SU-DHL-6 (cell line): ENCODE measurements at regions not wholly inside any gene's neighbourhood (a gene's known extent, or its start where the extent isn't known, plus 50 kb on each side); places are given as distances from the start of the nearest gene placed in this dataset.
"Not testable (repeated sequence)": the region's sequence is repeated elsewhere in the genome, so short reads cannot be mapped to it uniquely, and the experiment has no call there.

ENCODE experiments used
- H2AFZ ChIP-seq: fragments of 200-600 bp; sonication (generic); 2 replicates; pipeline ENCODE4 v1.6.1; 2014; ENCODE audit warnings: low read depth, mild to moderate bottlenecking, moderate library complexity, mixed read lengths, antibody characterized with exemption, low read length; ENCODE audit not compliant: severe bottlenecking
- H3F3A ChIP-seq: fragments of 200-600 bp; shearing (Covaris generic); 2 replicates; pipeline ENCODE4 v1.6.0; 2016; ENCODE audit warnings: antibody characterized with exemption, mild to moderate bottlenecking; ENCODE audit not compliant: insufficient read depth
- H3K27ac ChIP-seq: fragments of 200-600 bp; sonication (generic); 2 replicates; pipeline ENCODE4 v1.5.1; 2016; ENCODE audit warnings: low read depth, mild to moderate bottlenecking, low read length, moderate library complexity, mixed read lengths
- H3K27me3 ChIP-seq: fragments of 200-600 bp; sonication (generic), shearing (Covaris generic); 2 replicates; pipeline ENCODE4 v1.6.0; 2014; ENCODE audit warnings: mild to moderate bottlenecking, low read length
- H3K36me3 ChIP-seq: fragments of 200-600 bp; sonication (generic); 2 replicates; pipeline ENCODE4 v1.6.1; 2014; ENCODE audit warnings: mild to moderate bottlenecking, low read length, mixed read lengths
- H3K4me2 ChIP-seq: fragments of 300-600, 200-600 bp; shearing (Covaris generic), sonication (generic); 2 replicates; pipeline ENCODE4 v1.6.0; 2014; ENCODE audit warnings: low read length, low read depth, mild to moderate bottlenecking; ENCODE audit not compliant: poor library complexity, severe bottlenecking
- H3K4me3 ChIP-seq: fragments of 200-600 bp; sonication (generic); 2 replicates; pipeline ENCODE4 v1.5.1; 2014; ENCODE audit warnings: antibody characterized with exemption, low read length, mild to moderate bottlenecking, mixed read lengths; ENCODE audit not compliant: insufficient read depth, poor library complexity, severe bottlenecking
- H3K79me2 ChIP-seq: fragments of 200-600 bp; sonication (generic); 2 replicates; pipeline ENCODE4 v1.6.1; 2014; ENCODE audit warnings: mild to moderate bottlenecking, low read length, moderate library complexity; ENCODE audit not compliant: insufficient read depth
- H3K9ac ChIP-seq: fragments of 200-600 bp; sonication (generic); 2 replicates; pipeline ENCODE4 v1.7.0; 2014; ENCODE audit warnings: mild to moderate bottlenecking, low read length
- H3K9me2 ChIP-seq: fragments of 200-600 bp; sonication (generic); replicated peaks from 2 replicates; pipeline ENCODE4 v1.6.1; 2014; ENCODE audit warnings: low read length; ENCODE audit not compliant: insufficient read depth
- H3K9me3 ChIP-seq: fragments of 200-600 bp; sonication (generic); 2 replicates; pipeline ENCODE4 v1.6.1; 2014; ENCODE audit warnings: low read length, mixed read lengths; ENCODE audit not compliant: insufficient read depth
- H4K20me1 ChIP-seq: fragments of 200-600 bp; sonication (generic); 2 replicates; pipeline ENCODE4 v1.6.1; 2014; ENCODE audit warnings: low read depth, mild to moderate bottlenecking, antibody characterized with exemption, low read length, moderate library complexity, mixed read lengths
- CTCF ChIP-seq: fragments of 200-600 bp; sonication (generic); IDR thresholded peaks from one replicate; pipeline ENCODE4 v1.5.1; 2017; ENCODE audit warnings: antibody characterized with exemption, mild to moderate bottlenecking, low read length, moderate library complexity; ENCODE audit not compliant: insufficient read depth, poor library complexity, severe bottlenecking
- EZH2phosphoT487 ChIP-seq: fragments of 200-600 bp; sonication (generic), shearing (Covaris generic); conservative IDR thresholded peaks from 2 replicates; pipeline ENCODE4 v1.6.1; 2018; ENCODE audit warnings: mild to moderate bottlenecking, antibody characterized with exemption, low read length, moderate library complexity, mixed read lengths

- H2AFZ ChIP-seq, result no peak overlapping the region
- H3K4me3 ChIP-seq, result no peak overlapping the region
- H3K79me2 ChIP-seq, result no peaks in the 10 kb centered on the region
- H3K27ac ChIP-seq, result no peak overlapping the region
- no peaks in the 10 kb centered on the region for H3K36me3 ChIP-seq
- H3F3A ChIP-seq, result no peaks in the 10 kb centered on the region
- H3K9ac ChIP-seq, result no peak overlapping the region
- no peaks in the 10 kb centered on the region for H3K27me3 ChIP-seq
- no peak overlapping the region for H3K4me2 ChIP-seq
- no peaks in the 10 kb centered on the region for H3K9me3 ChIP-seq
- no peak for TF ChIP-seq CTCF
- TF ChIP-seq EZH2phosphoT487, result no peak
- no peaks in the 10 kb centered on the region for H3K9me2 ChIP-seq
- no peaks in the 10 kb centered on the region for H4K20me1 ChIP-seq
Measured at GRCh38 chr14:82999802-83000201, 1466.1 kb upstream of the SEL1L start.

GRCh38 chr14:83004456-83005006 lies 1470.9 kb upstream of the SEL1L start:
- H3K79me2 ChIP-seq, result no peaks in the 10 kb centered on the region
- H3K4me2 ChIP-seq, result no peak overlapping the region
- no peaks in the 10 kb centered on the region for H3K36me3 ChIP-seq
- H3F3A ChIP-seq, result no peaks in the 10 kb centered on the region
- no peak overlapping the region for H3K4me3 ChIP-seq
- no peak for TF ChIP-seq EZH2phosphoT487
- no peak for TF ChIP-seq CTCF
- H3K9me3 ChIP-seq, result no peaks in the 10 kb centered on the region
- no peak overlapping the region for H3K9ac ChIP-seq
- no peaks in the 10 kb centered on the region for H3K27me3 ChIP-seq
- no peak overlapping the region for H2AFZ ChIP-seq
- no peak overlapping the region for H3K27ac ChIP-seq
- H3K9me2 ChIP-seq, result no peaks in the 10 kb centered on the region
- H4K20me1 ChIP-seq, result no peaks in the 10 kb centered on the region

GRCh38 chr14:83006121-83006670 lies 1472.5 kb upstream of the SEL1L start:
- Histone ChIP-seq H3K79me2 (no peaks in the 10 kb centered on the region), H3K4me2 (no peak overlapping the region), H3F3A (no peaks in the 10 kb centered on the region), H3K27me3 (no peaks in the 10 kb centered on the region), H3K9me3 (no peaks in the 10 kb centered on the region), H3K36me3 (no peaks in the 10 kb centered on the region), H3K4me3 (no peak overlapping the region), H4K20me1 (no peaks in the 10 kb centered on the region), H2AFZ (no peak overlapping the region), H3K27ac (no peak overlapping the region), H3K9me2 (no peaks in the 10 kb centered on the region), H3K9ac (no peak overlapping the region)
- TF ChIP-seq CTCF, result no peak
- no peak for TF ChIP-seq EZH2phosphoT487

- H3K27me3 ChIP-seq, H3K79me2 ChIP-seq, H3K9ac ChIP-seq, H3K9me2 ChIP-seq, H3K4me2 ChIP-seq, H4K20me1 ChIP-seq, H3K36me3 ChIP-seq, H3F3A ChIP-seq, H3K9me3 ChIP-seq, H3K4me3 ChIP-seq, H2AFZ ChIP-seq, H3K27ac ChIP-seq: not testable (repeated sequence)
Measured at GRCh38 chr14:83007052-83007451, 1473.4 kb upstream of the SEL1L start.
